ENCODE measurements at regions not wholly inside any gene's neighbourhood (a gene's known extent, or its start where the extent isn't known, plus 50 kb on each side); places are given as distances from the start of the nearest gene placed in this dataset.

DNA sequence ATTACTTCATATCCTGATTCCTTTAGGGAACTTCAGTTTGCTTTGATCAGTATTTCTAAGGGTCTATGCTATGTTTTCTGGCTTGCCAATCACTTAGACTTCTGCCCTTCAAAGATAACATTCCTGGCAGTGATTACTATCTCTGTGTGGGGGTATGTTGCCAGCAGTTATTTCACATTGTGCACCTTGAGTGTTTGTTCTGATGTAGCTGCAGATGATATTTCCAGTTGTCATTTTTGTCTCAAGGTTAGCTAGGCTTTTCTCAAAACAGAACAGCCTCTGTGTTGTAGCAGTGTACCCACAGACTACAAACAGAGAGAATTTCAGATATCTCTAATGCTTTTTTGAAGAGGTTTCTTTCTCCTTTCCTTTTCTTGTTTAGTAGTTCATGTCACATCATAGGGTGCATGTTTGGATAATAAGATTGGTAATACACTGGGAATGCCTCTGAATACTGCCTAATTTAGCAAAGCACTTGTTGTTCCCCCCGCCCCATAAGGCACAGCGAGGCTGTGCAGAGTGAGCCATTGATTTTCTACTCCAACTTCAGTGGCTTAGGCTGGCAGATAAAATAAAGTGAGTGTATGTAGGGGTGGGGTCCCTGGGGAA is 134.7 kb upstream of the AGR3 start:
- no peaks in the 10 kb centered on the region for H3K36me3 ChIP-seq (ENCODE audit: low read length)
- H4K20me1 ChIP-seq (ENCODE audit: low read depth, low read length) = no peaks in the 10 kb centered on the region
- H3K9me2 ChIP-seq (replicated peaks; ENCODE audit: insufficient read depth, low read length) = no peaks in the 10 kb centered on the region
- H3K4me3 ChIP-seq (ENCODE audit: insufficient read depth, low read length, poor library complexity, severe bottlenecking) = no peak overlapping the region
- no peaks in the 10 kb centered on the region for H3K27me3 ChIP-seq (ENCODE audit: low read length)
- no peak overlapping the region for H2AFZ ChIP-seq (ENCODE audit: low read depth, low read length, severe bottlenecking)
- H3K9me3 ChIP-seq (ENCODE audit: insufficient read depth, low read length) = no peaks in the 10 kb centered on the region
- H3F3A ChIP-seq (ENCODE audit: insufficient read depth) = no peaks in the 10 kb centered on the region
- H3K4me2 ChIP-seq (ENCODE audit: low read depth, low read length, poor library complexity, severe bottlenecking) = no peak overlapping the region
- H3K27ac ChIP-seq (ENCODE audit: low read depth, low read length) = no peak overlapping the region
- H3K9ac ChIP-seq (ENCODE audit: low read length) = no peak overlapping the region
- TF ChIP-seq CTCF (IDR thresholded peaks at IDR 0.05; ENCODE audit: insufficient read depth, low read length, poor library complexity, severe bottlenecking) = no peak
- no peak for TF ChIP-seq EZH2phosphoT487 (conservative IDR thresholded peaks at IDR 0.05; ENCODE audit: low read length)
- no peaks in the 10 kb centered on the region for H3K79me2 ChIP-seq (ENCODE audit: insufficient read depth, low read length)

DNA sequence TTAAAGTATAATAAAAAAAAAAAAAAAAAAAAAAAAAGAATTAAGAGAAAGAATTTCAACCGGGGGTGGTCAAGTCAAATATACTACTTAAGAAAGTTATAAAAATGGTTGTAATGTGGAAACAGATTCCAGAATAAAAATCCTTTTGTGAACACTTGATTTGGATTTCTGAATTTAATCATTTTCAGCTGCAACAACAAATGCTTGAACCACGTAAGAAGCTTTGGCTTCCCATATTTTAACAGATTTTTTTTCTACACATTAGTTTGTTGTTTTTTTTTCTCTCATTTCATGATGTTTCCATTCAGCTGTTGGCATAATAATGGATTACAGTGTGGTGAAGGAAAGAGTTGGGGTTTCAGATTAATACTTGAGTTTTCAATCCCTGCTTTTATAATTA is 137.3 kb upstream of the AGR3 start:
- Histone ChIP-seq H3K9me3 (ENCODE audit: insufficient read depth, low read length) (no peaks in the 10 kb centered on the region), H3K4me3 (ENCODE audit: insufficient read depth, low read length, poor library complexity, severe bottlenecking) (no peak overlapping the region), H3K9ac (ENCODE audit: low read length) (no peak overlapping the region), H2AFZ (ENCODE audit: low read depth, low read length, severe bottlenecking) (no peak overlapping the region), H3K36me3 (ENCODE audit: low read length) (no peaks in the 10 kb centered on the region), H3K27me3 (ENCODE audit: low read length) (no peaks in the 10 kb centered on the region), H3K9me2 (replicated peaks; ENCODE audit: insufficient read depth, low read length) (no peaks in the 10 kb centered on the region), H3K79me2 (ENCODE audit: insufficient read depth, low read length) (no peaks in the 10 kb centered on the region), H3K4me2 (ENCODE audit: low read depth, low read length, poor library complexity, severe bottlenecking) (no peak overlapping the region), H3F3A (ENCODE audit: insufficient read depth) (no peaks in the 10 kb centered on the region), H4K20me1 (ENCODE audit: low read depth, low read length) (no peaks in the 10 kb centered on the region), H3K27ac (ENCODE audit: low read depth, low read length) (no peak overlapping the region)
- TF ChIP-seq EZH2phosphoT487 (conservative IDR thresholded peaks at IDR 0.05; ENCODE audit: low read length) (no peak), CTCF (IDR thresholded peaks at IDR 0.05; ENCODE audit: insufficient read depth, low read length, poor library complexity, severe bottlenecking) (no peak)

DNA sequence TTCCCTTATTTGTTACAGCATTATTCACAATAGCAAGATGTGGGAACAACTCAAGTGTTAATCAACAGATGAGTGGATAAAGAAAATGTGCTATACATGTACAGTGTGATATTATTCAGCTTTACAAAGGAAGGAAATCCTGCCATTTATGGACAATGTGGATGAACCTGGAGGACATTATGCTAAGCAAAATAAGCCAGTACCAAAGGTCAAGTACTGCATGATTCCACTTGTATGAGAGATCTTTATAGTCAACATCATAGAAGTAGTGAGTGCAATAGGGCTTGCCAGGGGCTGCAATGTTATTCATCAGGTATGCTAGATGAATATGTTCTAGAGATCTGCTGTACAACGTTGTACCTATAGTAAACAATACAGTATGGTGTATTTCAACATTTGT is 138.5 kb upstream of the AGR3 start:
- Histone ChIP-seq H4K20me1 (ENCODE audit: low read depth, low read length) (no peaks in the 10 kb centered on the region), H3K27me3 (ENCODE audit: low read length) (no peaks in the 10 kb centered on the region), H3K36me3 (ENCODE audit: low read length) (no peaks in the 10 kb centered on the region), H2AFZ (ENCODE audit: low read depth, low read length, severe bottlenecking) (no peak overlapping the region), H3K9me3 (ENCODE audit: insufficient read depth, low read length) (no peaks in the 10 kb centered on the region), H3F3A (ENCODE audit: insufficient read depth) (no peaks in the 10 kb centered on the region), H3K9ac (ENCODE audit: low read length) (no peak overlapping the region), H3K9me2 (replicated peaks; ENCODE audit: insufficient read depth, low read length) (no peaks in the 10 kb centered on the region), H3K79me2 (ENCODE audit: insufficient read depth, low read length) (no peaks in the 10 kb centered on the region), H3K4me2 (ENCODE audit: low read depth, low read length, poor library complexity, severe bottlenecking) (no peak overlapping the region), H3K4me3 (ENCODE audit: insufficient read depth, low read length, poor library complexity, severe bottlenecking) (no peak overlapping the region), H3K27ac (ENCODE audit: low read depth, low read length) (no peak overlapping the region)
- no peak for TF ChIP-seq EZH2phosphoT487 (conservative IDR thresholded peaks at IDR 0.05; ENCODE audit: low read length)
- TF ChIP-seq CTCF (IDR thresholded peaks at IDR 0.05; ENCODE audit: insufficient read depth, low read length, poor library complexity, severe bottlenecking) = no peak
